HL-60 (cell line): ENCODE measurements at regions not wholly inside any gene's neighbourhood (a gene's known extent, or its start where the extent isn't known, plus 50 kb on each side); places are given as distances from the start of the nearest gene placed in this dataset.

Source experiments
- DNase-seq, 2 experiments: peaks; one replicate each; pipeline ENCODE4 v3.0.0-alpha.2; 2010 to 2020; ENCODE audit warnings: low read depth in 1 of 2, low spot score in 1 of 2
- H3K27ac ChIP-seq: fragments of 250-450 bp; sonication (Bioruptor Pico); replicated peaks from 2 replicates; pipeline ENCODE4 v1.5.1; 2020; ENCODE audit warnings: mild to moderate bottlenecking, moderate library complexity
- H3K27me3 ChIP-seq: fragments of 250-450 bp; sonication (Bioruptor Pico); 2 replicates; pipeline ENCODE4 v1.5.1; 2021; ENCODE audit warnings: mild to moderate bottlenecking, moderate library complexity; ENCODE audit not compliant: insufficient read depth, poor library complexity, severe bottlenecking
- H3K4me3 ChIP-seq: replicated peaks from 2 replicates; pipeline ENCODE4 v1.5.1; 2011; ENCODE audit warnings: mild to moderate bottlenecking, control low read depth, low read length; ENCODE audit not compliant: insufficient read depth
- CTCF ChIP-seq: IDR thresholded peaks from one replicate; pipeline ENCODE4 v1.5.1; 2011; ENCODE audit warnings: low read length, control low read depth, inconsistent platforms; ENCODE audit not compliant: insufficient read depth
- GABPA ChIP-seq: IDR thresholded peaks from 2 replicates; pipeline ENCODE4 v1.6.1; 2012; ENCODE audit warnings: low read depth
- POLR2AphosphoS5 ChIP-seq: IDR thresholded peaks from 2 replicates; pipeline ENCODE4 v1.6.1; 2012; ENCODE audit warnings: low read depth
- REST ChIP-seq: IDR thresholded peaks from 2 replicates; pipeline ENCODE4 v1.6.1; 2012; ENCODE audit warnings: low read depth; ENCODE audit not compliant: insufficient replicate concordance
- SPI1 ChIP-seq: IDR thresholded peaks from 2 replicates; pipeline ENCODE4 v1.6.1; 2012; ENCODE audit warnings: low read depth, mild to moderate bottlenecking, borderline replicate concordance

DNA sequence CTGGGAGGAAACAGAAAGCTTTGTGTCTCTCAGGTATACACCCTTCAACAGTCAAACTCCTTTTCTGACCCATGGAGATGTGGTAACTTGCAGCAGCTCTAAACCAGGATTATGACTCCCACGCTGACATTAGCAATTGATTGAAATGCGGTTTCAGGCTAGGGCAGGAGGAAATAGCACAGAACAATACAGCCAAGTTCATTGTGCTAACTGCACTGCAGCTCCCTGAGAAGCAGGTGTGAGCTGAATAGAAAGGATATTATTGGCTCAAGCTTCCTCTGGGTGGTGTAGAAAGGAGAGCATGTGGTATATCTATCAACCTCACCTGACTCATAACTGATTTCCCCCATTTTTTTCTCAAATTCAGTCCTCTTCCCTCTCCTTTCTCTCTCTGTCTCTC lies 612.3 kb upstream of the BTBD3 start:
- DNase-seq, result no peak
- H3K27ac ChIP-seq, result no peak overlapping the region
- H3K4me3 ChIP-seq, result no peak overlapping the region
- H3K27me3 ChIP-seq, result no peaks in the 10 kb centered on the region
- TF ChIP-seq GABPA (no peak), REST (no peak), CTCF (no peak), SPI1 (no peak), POLR2AphosphoS5 (no peak)

DNA sequence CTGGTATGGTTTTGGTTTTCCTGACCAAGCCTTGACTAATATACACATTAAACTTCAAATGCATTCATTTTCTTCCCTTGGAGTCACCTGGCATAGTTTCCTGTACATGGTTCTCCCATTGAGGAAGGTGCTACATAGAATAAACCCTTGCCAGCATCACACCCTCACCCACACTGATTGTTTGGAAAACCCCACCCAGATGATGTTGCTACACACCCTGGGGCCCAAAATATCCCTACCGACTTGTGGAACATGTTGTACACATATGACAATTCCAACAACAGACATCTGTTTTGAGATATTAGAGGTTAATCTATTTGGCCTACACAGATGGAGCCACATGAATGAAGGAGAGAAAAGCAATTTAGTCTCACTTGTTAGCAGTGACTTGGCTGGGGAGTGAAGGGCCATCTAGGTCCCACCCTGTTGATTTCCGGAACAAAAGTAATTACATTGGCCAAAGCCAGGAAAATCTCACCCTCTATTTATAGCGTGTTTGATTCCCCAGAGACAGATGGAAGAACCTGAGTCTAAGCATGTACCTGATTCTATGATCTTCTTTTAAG lies 606.0 kb upstream of the BTBD3 start:
- H3K27ac ChIP-seq, result no peak overlapping the region
- TF ChIP-seq REST (no peak), POLR2AphosphoS5 (no peak), SPI1 (no peak), CTCF (no peak), GABPA (no peak)
- H3K4me3 ChIP-seq, result no peak overlapping the region
- DNase-seq, result no peak
- H3K27me3 ChIP-seq, result no peaks in the 10 kb centered on the region

- no peak for DNase-seq
- H3K27ac ChIP-seq, result no peak overlapping the region
- no peak overlapping the region for H3K4me3 ChIP-seq
- TF ChIP-seq REST (no peak), SPI1 (no peak), GABPA (no peak), POLR2AphosphoS5 (no peak), CTCF (no peak)
- H3K27me3 ChIP-seq, result no peaks in the 10 kb centered on the region
These were observed 602.2 kb upstream of the BTBD3 start for GRCh38 chr20:11315525-11315924.
